Globus pallidus (tissue), 1 donor: ENCODE measurements at regions not wholly inside any gene's neighbourhood (a gene's known extent, or its start where the extent isn't known, plus 50 kb on each side); places are given as distances from the start of the nearest gene placed in this dataset.
"Not testable (repeated sequence)": the region's sequence is repeated elsewhere in the genome, so short reads cannot be mapped to it uniquely, and the experiment has no call there.

Experiments
- DNase-seq: peaks from one replicate; pipeline ENCODE4 v3.0.0-alpha.2; 2015; ENCODE audit warnings: low spot score

DNA sequence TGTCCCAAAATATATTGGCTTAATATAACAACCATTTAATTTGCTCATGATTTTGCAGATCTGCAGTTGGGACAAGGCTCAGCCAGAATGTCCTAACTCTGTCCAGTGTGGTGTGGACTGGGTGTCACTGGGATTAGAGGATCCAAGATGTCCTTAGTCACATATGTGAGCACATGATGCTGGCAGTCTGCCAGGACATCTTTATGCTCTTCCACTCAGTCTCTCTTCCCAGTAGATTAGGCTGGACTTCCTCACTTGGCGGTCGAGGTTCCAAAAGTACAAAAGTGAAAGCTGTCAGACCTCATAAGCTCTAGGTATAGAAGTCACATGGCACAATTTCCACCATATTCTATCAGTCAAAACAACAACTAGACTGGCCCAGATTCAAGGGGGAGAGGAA is 167.9 kb upstream of the NTF3 start:
- DNase-seq: no peak

GRCh38 chr12:5267603-5268423 is 164.1 kb upstream of the NTF3 start:
- no peak for DNase-seq

- DNase-seq: no peak
These were observed 163.3 kb upstream of the NTF3 start for GRCh38 chr12:5268424-5269210.

DNA sequence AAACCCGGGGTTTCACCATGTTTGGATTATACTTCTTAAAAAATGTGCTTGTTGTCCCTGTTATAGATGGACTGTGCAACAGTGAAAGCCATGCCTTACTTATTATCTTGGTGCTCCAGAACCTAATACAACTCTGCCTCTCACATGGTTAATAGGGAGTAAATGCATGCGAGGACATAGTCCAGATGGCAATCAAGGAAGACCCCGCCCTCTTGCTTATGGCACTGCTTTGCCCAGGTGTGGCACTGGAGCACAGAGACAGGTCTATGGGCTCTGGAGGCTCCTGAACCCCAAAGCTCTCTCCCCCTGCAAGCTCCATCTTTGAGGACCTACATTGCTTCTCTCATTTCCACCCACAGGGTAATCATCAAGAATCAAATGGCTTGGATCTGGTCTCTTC is 162.1 kb upstream of the NTF3 start:
- no peak for DNase-seq

DNA sequence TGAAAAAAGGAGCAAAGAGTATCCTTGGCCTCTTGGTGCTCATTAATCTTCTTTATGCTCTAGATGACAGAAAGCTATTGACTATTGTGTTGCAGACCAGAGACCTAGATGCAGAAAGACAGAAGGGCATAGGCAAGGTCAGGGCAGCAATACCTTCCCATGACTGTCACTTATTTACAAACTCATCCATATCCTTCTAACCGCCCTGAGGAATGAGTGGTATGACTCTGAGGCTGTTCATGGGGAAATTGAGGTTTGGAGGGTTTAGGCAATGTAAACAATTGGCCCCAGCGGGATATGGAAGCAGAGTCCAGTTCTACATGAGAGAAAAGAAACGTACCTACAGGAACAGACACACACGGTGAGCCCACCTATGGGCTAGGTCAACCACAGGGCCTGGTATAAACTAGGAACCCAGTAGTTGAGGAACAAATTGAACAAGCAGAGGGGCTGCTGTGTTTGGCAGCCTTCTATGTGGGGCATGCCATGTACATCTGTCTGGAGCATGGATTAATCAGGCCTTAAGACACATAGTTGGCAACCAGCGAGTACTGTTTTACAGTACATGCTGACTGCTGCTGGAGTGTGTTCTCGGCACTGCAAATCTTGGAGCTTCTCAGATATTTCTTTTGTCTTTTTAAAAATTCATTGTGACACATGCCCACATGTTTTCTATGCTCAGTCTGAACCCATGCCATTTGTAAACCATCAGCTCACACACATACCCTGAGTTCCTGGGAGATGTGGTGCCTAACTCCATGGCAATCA is 159.7 kb upstream of the NTF3 start:
- no peak for DNase-seq

GRCh38 chr12:5273709-5274108 is 158.2 kb upstream of the NTF3 start:
- no peak for DNase-seq

- DNase-seq: no peak
These were observed 155.5 kb upstream of the NTF3 start for GRCh38 chr12:5276327-5276880.

GRCh38 chr12:5280086-5280485 is 151.8 kb upstream of the NTF3 start:
- no peak for DNase-seq

- not testable (repeated sequence) for DNase-seq
These were observed 141.5 kb upstream of the NTF3 start for GRCh38 chr12:5290368-5290767.

GRCh38 chr12:5292651-5293050 is 139.3 kb upstream of the NTF3 start:
- no peak for DNase-seq

GRCh38 chr12:5293773-5294172 is 138.1 kb upstream of the NTF3 start:
- DNase-seq: no peak

DNA sequence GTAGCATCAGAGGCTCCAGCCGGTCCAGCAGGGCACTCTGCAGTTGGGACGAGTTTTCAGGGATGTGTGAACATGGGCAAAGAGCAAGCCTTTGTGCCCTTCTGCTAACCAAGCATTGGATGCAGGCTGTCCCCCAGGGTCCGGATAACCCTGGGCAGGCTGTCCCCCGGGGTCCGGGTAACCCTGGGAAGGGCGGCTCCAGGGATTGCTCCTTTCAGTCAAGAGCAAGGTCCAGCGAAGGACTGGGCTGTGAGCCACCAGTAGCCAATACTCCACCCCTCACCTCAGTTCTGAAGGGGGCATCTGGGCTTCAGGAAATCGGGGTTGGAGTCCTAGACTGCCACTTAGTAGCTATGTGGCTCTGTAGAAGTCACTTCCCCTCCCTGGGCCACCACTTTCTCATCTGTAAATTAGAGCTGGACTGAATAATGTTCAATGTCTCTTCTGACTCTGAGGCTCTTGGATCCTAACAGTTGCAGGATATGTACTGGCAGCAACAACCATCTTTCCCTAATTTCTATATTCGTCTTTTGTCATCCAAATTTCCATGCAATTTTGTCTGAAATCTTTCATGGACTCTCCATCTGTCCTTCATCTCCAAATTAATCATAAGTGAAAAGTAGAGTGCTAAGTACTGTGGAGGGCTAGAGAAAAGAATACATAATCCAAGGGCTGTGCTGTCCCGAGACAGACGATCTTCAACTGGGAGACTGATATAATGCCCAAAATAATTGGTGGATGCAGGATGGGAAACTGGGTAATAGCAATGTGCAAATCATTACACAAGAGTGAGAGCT is 137.4 kb upstream of the NTF3 start:
- no peak for DNase-seq

GRCh38 chr12:5295151-5295550 is 136.8 kb upstream of the NTF3 start:
- no peak for DNase-seq

- no peak for DNase-seq
These were observed 135.9 kb upstream of the NTF3 start for GRCh38 chr12:5295996-5296395.

GRCh38 chr12:5301539-5301938 is 130.4 kb upstream of the NTF3 start:
- no peak for DNase-seq

DNA sequence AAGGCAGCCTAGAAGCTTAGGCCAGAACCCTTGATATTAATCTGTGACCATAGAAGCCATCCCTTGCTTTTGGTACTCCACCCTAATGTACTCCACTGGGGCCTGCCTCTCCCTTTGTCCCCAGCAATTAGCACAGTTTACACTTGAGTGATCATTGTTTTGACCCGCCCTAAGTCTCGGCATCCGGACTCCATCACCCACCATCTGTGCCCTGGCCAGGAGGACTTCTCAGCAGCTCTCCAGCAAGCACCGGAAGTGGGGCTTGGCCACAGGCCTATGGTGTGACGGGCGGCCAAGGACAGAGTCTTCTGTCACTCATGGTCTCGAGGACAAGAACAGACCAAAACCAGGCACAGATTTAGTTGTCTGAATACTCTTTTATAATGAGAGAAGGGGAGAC is 126.5 kb upstream of the NTF3 start:
- no peak for DNase-seq

DNA sequence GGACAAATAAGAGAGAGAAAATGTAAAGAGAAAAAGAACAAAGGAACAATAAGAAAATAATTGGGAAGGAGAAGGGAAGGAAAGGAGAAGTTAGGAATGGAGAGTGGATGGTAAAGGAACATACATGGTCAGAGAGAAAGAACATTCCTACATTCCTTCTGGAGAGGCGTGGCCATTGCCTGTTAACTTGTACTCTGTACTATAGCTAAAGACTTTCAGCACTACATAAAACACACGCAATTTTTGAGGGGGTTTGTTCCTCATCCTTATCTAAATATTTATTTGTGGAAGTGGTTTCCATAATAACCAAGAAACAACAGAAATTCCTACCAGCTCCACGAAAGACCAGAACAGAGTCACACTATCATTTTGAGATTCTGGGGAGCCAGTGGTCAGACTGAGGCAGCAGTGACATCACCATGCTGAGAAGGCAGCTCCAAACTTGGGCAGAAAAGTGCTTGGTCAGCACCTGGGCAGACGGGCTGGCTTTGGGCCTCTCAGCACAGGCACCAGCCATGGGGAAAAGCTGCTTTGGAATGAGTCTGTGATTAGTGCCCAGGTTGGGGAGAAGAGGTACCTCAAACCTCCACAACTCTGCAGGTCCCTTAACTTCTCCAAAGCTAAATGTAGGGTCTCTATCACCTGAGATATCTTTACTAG is 125.9 kb upstream of the NTF3 start:
- no peak for DNase-seq

DNA sequence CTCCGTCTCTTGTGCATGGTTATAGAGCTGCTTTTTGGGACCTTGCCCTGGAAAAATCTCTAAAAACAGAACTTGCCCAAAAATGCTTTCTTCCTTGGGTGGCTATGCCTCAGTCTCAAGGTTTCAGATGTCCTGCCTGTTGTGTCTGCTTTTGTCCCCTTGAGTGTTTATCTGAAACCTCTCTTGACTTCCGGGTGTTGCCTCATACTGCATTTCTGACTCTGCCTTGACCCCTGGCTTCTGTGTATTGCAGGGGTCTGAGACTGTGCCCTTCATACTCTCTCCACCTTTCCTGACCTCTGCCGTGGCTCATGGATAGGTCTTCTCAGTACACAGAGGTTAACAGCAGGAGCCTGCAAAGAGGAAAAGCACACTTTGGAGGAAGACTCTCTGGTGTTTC is 124.8 kb upstream of the NTF3 start:
- DNase-seq: no peak

GRCh38 chr12:5308216-5308615 is 123.7 kb upstream of the NTF3 start:
- no peak for DNase-seq

GRCh38 chr12:5308996-5309395 is 122.9 kb upstream of the NTF3 start:
- DNase-seq: no peak

GRCh38 chr12:5309654-5310053 is 122.3 kb upstream of the NTF3 start:
- DNase-seq: no peak
